NCI-H460 (cell line): ENCODE measurements at regions not wholly inside any gene's neighbourhood (a gene's known extent, or its start where the extent isn't known, plus 50 kb on each side); places are given as distances from the start of the nearest gene placed in this dataset.

ENCODE experiments used
- DNase-seq: peaks from one replicate; pipeline ENCODE4 v3.0.0-alpha.2; 2016; ENCODE audit warnings: low read depth; ENCODE audit errors: extremely low read depth

GRCh38 chr18:65415098-65415497 lies 335.7 kb upstream of the CDH7 start:
- DNase-seq: no peak

GRCh38 chr18:65414501-65414900 lies 336.3 kb upstream of the CDH7 start:
- no peak for DNase-seq

GRCh38 chr18:65411061-65411460 lies 339.8 kb upstream of the CDH7 start:
- DNase-seq: no peak

DNA sequence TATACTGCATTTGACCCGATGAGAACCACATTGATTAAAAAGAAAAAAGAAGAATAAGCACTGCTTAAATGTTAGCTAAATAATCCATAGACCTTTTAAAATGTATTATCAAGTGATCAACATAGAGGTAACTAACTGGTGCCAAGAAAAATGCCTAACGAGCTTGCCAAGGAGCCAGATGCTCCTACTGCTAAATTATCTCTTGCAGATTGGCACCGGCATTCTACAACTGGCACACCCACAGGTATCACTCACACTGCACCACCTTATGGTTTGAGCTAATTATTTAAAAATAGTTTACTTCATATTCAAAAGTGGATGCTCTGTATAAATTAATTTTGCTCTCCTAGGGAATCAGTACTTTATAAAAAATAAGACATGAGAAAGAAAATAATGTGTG lies 341.6 kb upstream of the CDH7 start:
- DNase-seq: no peak

- no peak for DNase-seq
Measured at GRCh38 chr18:65403534-65403933, 347.3 kb upstream of the CDH7 start.

DNA sequence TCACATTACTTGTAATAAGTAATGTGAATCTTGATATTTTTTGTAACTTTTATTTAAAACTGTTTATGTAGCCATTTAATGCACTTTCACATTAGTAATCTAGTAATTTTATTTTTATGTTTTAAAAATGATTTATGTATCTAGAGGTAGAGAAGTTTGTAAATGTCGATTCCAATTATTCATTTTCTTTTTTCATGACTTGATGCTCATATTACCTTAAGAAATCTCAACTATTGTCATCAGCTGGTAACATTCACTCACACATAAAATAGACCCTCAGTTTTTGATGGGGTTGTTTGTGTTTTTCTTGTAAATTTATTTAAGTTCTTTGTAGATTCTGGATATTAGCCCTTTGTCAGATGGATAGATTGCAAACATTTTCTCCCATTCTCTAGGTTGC lies 351.7 kb upstream of the CDH7 start:
- DNase-seq: no peak

DNA sequence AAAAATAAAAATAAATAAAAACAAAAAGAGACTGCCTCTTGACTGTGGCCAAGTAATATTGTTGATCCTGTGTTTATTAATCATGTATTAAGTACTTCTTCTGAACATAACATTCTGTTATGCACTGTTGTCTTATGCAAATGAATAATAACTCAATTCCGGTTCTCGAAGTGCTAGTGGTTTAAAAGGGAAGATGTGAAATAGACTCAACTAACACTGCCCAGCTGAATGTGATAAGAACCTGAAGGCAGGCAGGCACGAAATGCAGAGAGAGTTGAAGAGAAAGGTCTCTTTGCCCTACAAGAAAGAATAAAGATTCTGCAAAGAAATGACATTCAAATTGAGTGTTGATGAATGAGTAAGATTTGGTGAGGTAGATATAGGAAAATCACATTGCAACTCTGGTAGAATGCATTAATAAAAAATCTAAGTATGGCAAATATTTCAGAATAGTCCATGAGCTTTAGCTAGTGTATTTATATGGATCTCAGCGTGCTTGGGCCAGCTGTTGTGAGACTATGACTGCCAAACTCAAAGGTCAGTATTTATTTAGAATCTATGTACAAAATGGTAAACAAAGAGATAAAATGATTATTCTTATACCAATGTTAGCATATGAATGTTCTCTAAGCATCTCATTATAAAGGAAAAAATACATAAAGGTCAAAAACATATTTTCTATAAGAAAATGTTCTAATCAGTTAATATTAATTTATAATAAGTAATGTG lies 352.3 kb upstream of the CDH7 start:
- DNase-seq: no peak

DNA sequence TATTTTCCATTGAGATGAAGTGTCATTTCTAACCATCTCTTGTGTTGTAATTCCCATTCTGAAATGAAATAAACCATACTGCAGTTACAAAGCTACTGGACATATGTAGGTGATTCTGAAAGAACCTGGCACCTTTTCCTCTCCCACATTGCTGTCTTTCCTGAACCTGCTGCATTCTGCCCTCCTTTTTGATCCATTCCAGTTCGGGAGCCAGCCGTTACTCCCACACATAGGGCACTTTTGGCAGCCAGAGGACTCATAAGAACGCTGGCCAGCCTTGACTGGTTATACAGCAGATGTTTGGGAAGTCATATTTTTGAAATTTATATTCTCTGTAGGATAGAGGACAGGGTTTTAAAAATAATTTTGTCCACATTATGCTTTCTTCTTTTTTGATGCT lies 369.8 kb upstream of the CDH7 start:
- DNase-seq: no peak

DNA sequence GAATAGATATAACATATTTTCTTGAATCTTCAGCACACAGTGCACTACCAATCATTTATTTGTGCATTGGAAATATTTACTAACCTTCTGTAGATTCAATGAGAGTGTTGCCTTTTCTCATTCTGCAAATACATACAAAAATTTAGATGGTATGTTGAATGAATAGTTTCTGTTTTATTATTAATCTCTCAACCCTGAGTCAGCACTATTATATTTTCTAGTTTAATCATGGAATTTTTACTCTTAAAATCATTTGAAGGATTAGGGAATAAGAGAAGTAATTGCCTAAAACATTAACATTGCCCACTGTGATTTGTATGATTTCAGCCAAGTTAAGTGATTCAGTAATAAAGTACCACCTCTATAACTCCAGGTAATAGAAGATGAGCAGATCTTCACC lies 370.2 kb upstream of the CDH7 start:
- DNase-seq: no peak

DNA sequence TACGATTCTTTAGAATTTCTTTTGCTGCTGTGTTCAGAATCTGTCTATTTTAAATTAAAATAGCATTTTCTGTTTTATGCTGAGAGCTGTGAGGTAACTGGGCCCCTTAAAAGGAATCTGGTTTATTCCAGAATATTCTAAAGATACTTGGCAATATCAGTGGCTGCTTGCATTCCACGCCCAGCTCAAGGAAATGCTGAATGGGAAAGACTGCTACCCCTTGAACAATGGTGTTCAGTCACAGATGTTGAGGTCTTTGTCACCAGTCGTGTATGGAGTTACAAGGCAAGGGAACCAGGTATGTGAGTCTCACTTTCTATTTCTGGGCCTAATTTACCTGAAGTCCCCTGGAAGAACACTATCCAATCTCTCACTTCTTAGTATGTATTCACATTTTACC lies 377.9 kb upstream of the CDH7 start:
- no peak for DNase-seq

GRCh38 chr18:65365245-65365980 lies 385.4 kb upstream of the CDH7 start:
- DNase-seq: no peak

DNA sequence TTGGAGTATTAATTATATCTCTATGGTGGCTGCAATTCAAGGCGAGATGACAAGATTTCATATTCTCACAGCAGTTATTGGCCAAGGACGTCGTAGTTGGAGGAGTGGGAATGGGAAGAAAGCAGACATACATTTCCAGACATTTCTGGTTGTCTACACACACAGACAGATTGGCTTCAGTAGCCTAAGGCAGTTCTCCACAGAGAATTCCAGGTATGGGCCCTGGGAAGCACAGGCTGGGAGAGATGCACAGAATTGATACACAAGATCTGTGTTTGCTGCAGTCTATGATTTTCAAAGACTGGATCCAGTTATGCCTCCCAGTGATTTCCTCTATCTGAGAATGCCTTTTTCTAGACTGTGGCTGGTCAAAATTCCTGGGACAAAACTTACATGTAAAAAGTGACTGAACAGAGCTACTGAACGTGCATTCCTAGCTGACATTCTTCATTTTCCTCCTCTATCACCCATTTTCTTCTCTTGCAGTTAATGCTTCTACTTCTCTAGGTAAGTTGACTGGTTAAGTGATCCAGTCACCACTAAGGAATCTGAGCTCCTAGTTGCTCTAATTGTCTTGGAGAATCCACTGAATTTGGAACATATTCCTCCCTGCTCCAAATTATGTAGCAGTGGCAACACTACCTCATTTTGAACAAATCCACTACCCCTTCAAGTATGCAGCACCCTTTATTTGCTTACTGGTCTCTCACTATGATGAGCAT lies 386.7 kb upstream of the CDH7 start:
- no peak for DNase-seq

- DNase-seq: no peak
Measured at GRCh38 chr18:65363011-65363410, 387.8 kb upstream of the CDH7 start.

GRCh38 chr18:65359479-65359878 lies 391.3 kb upstream of the CDH7 start:
- no peak for DNase-seq

GRCh38 chr18:65358306-65358705 lies 392.5 kb upstream of the CDH7 start:
- DNase-seq: no peak

DNA sequence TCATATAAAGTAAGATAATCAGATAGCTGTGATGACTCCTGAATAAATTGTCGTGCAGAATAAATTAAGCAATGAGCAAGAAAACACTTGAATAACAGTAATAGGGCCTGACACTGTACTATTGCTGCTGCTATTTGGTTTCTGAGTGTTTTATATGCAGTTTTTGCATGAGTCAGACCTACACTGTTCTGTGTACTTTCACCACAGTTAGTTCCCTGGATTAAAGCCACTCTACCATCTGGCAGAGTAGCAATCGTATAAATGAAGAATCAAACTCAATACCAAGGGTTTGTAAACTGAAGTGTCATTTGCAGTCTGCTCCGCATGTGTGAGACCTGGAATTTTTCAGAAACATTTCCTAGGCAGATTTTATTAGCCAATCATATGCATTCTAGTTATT lies 398.6 kb upstream of the CDH7 start:
- no peak for DNase-seq

DNA sequence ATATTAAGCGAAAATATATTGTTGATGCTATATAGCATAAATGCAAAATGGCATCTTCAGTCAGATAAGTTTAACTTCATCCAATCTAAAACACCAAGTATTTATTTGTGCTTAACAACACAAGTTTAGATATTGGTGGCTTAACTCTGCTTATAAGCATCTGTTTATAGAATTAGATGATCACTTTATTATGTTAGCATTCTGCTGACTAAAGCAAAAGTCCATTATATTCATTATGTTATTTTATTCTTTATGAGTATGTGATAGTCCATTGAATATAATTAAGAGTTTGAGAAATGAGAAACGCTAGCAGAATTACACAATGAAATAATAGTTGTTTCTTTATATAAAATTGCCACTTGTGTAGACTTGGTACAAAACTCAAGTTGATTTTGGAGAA lies 401.2 kb upstream of the CDH7 start:
- DNase-seq: no peak

GRCh38 chr18:65347446-65347845 lies 403.4 kb upstream of the CDH7 start:
- DNase-seq: no peak

GRCh38 chr18:65346086-65346485 lies 404.7 kb upstream of the CDH7 start:
- DNase-seq: no peak

DNA sequence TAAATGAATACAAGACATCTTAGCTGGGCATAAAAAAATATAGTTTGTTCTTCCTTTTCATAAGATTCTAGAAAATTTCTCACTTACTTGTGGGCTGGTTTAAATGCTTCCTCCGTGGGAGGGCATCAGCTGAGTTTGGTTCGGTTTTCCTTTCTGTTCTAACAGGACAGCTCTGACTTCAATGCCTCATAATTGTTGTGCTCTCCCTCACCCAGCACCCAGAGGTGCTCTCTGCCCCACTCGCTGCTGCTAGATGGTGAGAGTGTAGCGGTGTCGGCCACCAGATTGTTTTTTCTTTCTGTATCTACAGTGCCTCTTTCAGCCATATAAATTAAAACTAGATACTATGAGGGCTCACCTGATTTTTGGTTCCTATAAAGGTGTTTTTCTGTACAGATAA lies 407.2 kb upstream of the CDH7 start:
- no peak for DNase-seq

DNA sequence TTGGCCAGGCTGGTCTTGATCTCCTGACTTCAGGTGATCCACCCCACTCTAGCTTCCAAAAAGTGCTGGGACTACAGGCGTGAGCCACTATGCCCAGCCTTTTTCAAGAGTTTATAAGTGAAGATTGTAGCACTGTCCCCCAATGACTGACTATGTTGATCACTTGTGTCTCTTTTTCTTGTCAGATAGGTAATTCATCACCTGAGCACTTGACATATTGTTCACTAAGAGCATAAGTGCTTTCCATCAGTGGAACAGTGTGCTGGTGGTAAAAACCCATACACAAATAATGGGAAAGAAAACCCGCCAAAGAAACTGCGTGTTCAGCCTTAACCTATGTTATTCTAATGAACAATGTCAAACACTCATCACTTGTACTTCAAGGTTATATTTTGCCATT lies 414.4 kb upstream of the CDH7 start:
- DNase-seq: no peak

- DNase-seq: no peak
Measured at GRCh38 chr18:65329010-65329409, 421.8 kb upstream of the CDH7 start.
